HG03060 (cell line): ENCODE measurements at regions not wholly inside any gene's neighbourhood (a gene's known extent, or its start where the extent isn't known, plus 50 kb on each side); places are given as distances from the start of the nearest gene placed in this dataset.

ENCODE experiments used
- ATAC-seq: cut with Tn5 transposase; IDR thresholded peaks from one replicate; pipeline ENCODE4 v1.9.1; 2021; ENCODE audit warnings: low read depth, moderate number of reproducible peaks; ENCODE audit not compliant: unreplicated experiment

DNA sequence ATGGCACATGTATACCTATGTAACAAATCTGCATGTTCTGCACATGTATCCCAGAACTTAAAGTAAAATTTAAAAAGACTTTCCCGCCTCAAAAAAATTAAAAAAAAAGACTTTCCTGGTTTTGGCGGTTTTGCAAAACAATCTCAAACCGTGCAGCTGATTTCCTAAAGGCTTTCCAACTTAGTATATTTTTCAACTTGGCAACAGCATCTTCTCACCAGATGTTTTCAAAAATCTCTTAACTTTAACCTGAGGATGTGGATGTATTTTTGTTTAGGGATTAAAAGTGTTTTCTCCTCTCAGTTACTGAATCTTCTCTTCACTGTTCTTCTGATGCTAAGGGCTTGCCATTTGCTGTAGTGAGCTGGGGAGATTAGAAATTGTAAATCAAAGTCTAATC is 96.5 kb upstream of the PLPP4 start:
- ATAC-seq: no peak

DNA sequence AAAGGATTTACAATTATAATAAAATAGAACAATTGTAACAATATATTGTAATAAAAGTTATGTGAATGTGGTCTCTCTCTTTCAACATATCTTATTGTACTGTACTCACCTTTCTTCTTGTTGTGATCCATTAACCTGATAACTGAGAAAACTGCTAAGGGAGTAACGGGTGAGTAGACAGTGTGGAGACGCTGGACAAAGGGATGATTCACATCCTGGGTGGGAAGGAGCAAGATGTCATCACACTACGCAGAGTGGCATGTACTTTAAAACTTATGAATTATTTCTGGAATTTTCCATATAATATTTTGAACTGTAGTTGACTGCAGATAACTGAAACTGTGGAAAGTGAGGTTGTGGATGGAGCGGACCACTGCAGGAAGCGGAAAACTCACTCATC is 91.2 kb upstream of the PLPP4 start:
- ATAC-seq: no peak

DNA sequence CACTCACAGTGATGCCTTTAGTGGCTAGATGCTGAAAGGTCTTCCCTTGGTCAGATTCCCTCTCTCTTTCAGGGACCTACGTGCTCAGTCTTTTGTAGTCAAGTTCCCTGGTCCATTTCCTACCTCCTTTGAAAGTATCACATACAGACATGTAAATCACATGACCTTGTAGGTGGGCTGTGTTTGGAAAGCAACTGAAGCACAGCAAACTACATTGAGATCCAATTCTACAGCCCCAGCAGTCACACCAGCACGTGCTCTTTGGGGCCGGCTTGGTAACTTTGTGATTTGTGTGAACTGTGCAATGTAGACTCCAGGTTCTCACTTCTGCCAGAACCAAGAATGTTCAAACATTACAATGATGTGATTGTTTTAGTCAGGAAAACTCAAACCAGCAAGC is 89.7 kb upstream of the PLPP4 start:
- ATAC-seq: no peak

DNA sequence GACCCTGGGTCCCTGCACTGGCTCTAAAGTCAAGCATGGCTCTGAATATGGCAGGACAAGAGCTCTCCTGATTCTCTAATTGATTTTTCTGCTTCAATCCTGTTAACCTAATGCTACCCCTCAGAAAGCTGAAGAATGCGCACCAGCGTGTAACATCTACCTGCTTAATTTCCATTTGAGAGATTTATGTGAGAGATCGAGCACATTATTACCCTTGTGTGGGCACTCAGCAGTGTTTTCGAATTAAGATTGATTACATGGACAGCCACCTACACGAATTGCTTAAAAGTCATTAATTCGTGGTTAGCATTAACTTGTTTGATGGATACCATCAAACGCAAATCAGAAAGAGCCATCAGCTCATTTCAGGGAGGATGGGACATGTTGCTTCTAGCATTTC is 88.7 kb upstream of the PLPP4 start:
- ATAC-seq: no peak

DNA sequence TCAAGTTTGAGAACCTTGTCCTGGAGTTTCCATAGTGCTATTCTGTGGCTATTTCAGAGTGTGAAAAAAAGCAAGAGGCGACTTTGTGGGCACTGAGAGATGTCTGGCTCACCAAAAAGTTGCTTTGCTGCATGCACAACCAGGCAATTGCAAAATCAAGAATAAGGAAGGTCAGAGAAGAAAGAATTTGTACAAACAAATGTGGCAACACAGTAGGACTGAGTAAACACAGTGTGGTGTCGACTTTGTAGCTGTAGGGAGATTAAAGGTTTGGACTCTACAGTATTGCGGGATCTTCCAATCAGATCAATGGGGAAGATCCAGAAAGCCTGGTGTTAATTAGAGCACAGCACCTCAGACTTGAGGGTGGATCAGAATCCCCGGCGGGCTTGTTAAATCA is 88.1 kb upstream of the PLPP4 start:
- no peak for ATAC-seq

DNA sequence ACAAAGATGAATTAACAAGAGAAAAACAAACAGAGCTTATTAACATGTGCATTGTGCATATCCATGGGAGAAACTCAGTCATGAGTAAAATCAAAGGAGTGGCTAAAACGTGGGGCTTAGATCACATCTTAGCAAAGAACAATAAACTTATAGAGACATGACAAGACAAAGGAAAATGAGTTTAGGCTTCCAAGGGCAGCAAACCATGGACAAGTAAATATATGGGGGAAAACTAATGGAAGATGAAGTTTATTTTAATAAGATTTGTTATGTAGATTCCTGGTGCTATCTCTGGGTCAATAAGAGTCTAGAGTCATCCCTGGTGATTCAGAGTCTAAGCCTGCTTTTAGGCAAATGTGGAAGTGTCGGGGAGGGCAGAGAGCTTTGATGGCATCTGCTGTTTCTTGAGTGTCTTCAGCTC is 87.2 kb upstream of the PLPP4 start:
- no peak for ATAC-seq

DNA sequence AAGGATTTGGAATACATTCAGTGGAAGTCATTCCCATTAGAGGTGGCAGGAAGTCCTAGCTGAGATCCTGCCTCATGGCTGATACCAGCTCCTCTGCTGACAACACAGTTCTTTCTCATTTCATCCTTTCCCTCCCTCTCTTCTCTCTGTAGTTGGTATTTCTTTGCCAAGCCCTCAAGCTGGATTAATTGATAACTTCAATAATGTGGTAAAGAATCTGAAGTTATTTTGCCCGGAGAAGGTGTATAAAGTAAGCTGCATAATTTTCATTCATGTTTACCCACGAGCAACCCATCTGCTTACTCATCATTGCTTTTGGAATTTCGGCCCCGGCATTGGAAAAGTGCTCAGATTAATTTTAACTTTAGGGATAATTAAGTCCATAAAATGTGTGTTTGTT is 85.2 kb upstream of the PLPP4 start:
- no peak for ATAC-seq

DNA sequence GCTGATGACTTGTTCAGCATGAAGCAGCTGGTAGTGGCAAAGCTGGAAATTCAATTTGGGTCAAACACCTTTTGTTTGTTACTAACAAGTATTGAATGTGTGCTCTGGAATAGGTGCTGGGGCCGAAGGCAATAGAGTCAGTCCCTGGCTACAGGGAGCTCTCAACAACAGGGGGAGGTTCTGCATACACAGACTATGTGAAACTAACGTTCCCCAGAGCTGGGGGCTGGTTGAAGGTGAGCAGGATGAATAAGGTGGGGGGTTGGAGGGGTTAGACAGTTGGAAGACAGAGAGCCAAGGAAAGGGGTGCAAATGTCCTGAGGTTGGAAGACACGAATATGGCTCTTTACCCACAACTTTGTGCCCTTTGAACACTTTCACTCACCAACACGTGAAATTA is 84.1 kb upstream of the PLPP4 start:
- no peak for ATAC-seq

DNA sequence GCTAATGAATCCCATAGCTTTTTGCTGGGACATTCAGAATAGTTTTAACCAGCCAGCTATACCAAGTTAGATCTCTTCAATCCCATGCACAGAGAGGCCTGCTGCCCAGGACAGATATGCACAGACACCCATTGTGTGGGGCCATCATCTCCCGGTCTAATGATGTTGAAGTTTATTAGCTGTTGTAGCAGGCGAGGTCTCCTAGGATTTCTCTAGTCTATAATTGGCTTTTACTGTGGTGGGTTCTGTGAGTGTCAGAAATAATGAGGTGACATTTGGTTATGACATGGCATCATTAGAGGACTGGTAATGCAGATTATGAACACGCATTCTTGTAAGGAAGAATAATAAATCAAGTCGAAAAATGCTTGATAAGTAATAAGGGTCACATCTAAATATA is 81.4 kb upstream of the PLPP4 start:
- no peak for ATAC-seq

DNA sequence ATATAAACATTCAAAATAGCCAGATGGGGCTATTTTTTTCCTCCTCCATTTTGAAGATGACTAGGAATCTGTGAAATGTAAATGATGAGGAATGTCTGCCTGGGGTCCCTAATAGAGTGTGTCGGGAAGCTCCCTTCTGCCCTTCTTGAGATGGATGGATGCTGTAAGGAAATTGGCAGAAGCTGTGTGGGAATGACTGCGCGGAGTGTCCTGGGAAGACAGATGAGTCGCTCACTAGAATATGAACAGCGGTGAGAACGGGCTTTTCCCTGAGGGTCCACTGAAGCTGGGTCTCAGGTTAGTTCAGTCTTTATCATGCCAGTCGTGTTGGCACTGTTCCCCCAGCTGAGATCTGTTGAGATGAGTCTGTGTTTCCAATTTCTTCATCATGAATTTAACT is 75.1 kb upstream of the PLPP4 start:
- ATAC-seq: no peak

GRCh38 chr10:120382360-120382759 is 74.7 kb upstream of the PLPP4 start:
- no peak for ATAC-seq

DNA sequence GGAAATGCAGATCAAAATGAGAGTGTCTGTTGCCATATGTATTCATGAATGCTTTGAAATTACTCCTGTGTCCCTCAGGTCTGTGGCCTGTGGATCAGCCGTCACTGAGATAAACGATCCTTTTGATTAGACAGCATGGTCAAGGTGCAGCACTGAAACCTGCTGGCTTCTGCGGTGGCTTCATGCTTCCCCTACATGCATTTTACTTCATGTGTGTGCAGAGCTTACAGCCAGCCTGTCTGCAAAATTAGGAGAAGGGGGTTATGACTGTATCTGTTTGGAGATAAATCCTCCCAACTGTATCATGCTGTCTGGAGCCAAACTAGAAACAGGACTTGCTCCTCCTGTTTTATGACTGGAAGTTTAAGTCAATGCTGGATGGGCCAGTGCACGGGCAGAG is 71.0 kb upstream of the PLPP4 start:
- no peak for ATAC-seq

- no peak for ATAC-seq
These were observed 70.1 kb upstream of the PLPP4 start for GRCh38 chr10:120386896-120387295.

- no peak for ATAC-seq
These were observed 69.7 kb upstream of the PLPP4 start for GRCh38 chr10:120387326-120387725.

DNA sequence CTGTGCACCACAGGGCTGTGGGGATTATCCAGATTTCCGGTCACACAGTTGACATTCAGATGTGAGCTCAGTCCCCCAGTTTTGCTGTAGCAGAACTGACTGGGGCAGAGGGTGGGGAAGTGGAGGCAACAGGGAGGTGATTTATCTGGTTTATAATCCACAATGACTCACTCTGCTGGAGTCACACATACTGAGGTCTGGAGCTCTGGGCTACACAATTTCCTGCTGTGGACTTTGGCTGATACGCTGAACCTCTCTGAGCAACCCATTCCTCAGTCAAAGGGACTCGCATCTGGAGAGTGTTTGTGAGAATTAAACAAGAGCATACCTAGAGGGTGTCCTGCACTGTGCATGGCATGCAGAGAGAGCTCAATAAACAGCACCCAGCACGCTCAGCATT is 64.8 kb upstream of the PLPP4 start:
- ATAC-seq: no peak

DNA sequence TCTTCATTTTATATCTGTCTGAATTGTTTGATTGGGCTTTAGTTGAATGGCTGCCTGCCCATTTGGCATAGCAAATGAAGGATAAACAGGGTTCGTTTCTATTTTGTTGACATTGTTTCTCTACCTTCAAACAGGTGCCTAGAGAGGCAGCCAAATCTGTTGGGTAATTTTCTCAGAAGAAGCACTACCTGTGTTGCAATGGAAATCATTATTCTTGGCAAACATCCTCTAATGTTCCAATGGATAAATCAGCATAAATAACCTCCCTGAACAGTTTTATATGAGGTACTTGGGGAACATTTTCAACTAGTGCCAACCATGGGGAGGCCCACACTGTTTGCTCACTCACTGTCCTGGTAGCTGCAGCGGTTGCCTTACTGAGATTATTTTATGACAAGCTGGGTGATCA is 64.4 kb upstream of the PLPP4 start:
- ATAC-seq: no peak

GRCh38 chr10:120394446-120394845 is 62.6 kb upstream of the PLPP4 start:
- ATAC-seq: no peak

DNA sequence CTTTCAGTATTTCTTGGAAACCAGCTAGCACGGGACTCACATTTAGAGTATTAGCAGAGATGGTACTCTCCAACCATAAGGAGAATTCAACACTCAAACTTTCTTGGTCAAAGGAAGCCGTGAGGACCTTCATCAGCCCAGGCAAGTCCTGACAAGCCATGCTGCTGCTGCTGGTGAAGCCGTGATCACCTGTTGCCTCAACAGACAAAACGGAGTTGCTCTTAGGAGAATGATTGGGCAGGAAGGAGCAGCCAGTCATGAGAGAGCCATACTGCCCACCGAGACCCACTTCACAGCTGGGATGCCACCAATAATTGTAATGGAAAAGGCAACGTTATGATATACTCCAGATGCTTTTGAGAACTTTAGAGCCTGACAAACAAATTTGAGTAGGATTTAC is 60.8 kb upstream of the PLPP4 start:
- ATAC-seq: no peak

DNA sequence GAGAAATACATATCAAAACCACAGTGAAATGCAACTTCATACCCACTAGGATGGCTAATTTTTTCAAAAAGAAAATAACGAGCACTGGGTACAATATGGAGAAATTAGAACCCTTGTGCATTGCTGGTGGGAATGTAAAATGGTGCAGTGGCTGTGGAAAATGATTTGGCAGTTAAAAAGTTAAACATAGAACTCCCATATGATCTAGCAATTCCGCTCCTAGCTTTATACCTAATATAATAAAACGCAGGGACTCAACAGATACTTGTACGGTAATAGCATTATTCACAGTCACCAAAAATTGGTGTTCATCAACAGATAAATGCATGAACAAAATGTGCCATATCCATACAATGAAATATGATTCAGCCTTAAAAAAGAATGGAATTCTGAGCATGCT is 58.8 kb upstream of the PLPP4 start:
- no peak for ATAC-seq

DNA sequence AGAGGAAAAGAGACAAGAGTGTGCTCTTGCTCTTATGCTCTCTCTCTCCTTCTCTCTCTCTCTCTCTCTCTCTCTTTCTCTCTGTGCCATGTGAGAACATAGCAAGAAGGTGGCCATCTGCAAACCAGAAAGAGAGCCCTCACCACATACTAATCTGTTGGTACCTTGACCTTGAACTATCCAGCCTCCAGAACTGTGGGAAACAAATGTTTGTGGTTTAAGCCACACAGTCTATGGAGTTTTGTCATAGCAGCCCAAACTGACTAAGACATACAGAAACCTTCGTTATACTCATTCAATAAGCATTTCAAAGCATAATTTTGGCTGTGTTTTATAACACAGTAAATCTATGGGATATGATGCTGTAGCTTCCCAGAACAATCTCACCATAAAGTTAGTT is 56.4 kb upstream of the PLPP4 start:
- ATAC-seq: no peak

DNA sequence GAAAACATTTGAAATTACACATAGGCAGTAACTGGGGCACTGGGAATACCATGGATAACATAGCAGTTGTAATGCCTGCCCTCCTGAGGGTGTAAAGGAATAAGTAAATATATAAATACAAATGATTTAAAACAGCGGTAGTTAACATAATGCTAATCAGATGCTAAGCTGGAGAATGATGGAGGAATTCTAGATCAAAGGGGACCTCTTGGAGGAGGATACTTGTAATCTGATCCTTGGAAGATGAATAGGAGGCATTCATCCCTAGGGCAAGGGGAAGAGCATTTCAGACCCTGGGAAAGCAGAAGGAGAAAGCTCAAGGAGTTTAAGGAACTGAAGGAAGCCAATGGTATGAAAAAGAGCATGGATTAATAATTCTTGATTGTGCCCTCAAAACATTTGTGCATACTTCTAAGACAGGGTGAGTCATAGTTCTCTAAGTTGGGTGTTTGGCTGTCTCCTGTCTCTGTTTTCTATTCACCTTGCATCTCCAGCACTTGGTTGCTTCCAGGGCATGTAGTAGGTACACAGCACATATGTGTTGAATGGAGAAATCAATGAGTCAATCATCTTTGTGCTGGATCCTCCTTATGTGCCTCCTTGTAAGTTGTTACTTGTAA is 54.8 kb upstream of the PLPP4 start:
- ATAC-seq: no peak

GRCh38 chr10:120403109-120403508 is 53.9 kb upstream of the PLPP4 start:
- no peak for ATAC-seq

- ATAC-seq: no peak
These were observed 50.7 kb upstream of the PLPP4 start for GRCh38 chr10:120406376-120406775.
